Peyer's patch (tissue), 4 donors: ENCODE measurements at regions not wholly inside any gene's neighbourhood (a gene's known extent, or its start where the extent isn't known, plus 50 kb on each side); places are given as distances from the start of the nearest gene placed in this dataset.

Source experiments
- DNase-seq, 3 donors: peaks; one replicate each; pipeline ENCODE4 v3.0.0-alpha.2; 2017 to 2019
- H3K27ac ChIP-seq, 4 donors: fragments of 200-600 bp; sonication (generic); one replicate each; pipeline ENCODE4 v1.5.1; 2016 to 2019
- H3K27me3 ChIP-seq, 2 donors: fragments of 200-600 bp; sonication (generic); one replicate each; pipeline ENCODE4 v1.5.1; 2019
- H3K36me3 ChIP-seq, 3 donors: fragments of 200-600 bp; sonication (generic); one replicate each; pipeline ENCODE4 v1.5.1; 2016 to 2019
- H3K4me1 ChIP-seq, 4 donors: fragments of 200-600 bp; sonication (generic); one replicate each; pipeline ENCODE4 v1.5.1; 2016 to 2019
- H3K4me3 ChIP-seq, 4 donors: fragments of 200-600 bp; sonication (generic); 1 replicate in 3 of 4; 2 replicates in 1 of 4; pipeline ENCODE4 v1.5.1; 2016 to 2019; ENCODE audit warnings: mild to moderate bottlenecking in 1 of 4
- H3K9me3 ChIP-seq, 4 donors: fragments of 200-600 bp; sonication (generic); one replicate each; pipeline ENCODE4 v1.5.1; 2016 to 2019; ENCODE audit warnings: mild to moderate bottlenecking in 1 of 4
- POLR2A ChIP-seq, 2 donors: fragments of 450-650 bp; IDR thresholded peaks; one replicate each; pipeline ENCODE4 v1.5.1; 2017; ENCODE audit warnings: antibody characterized with exemption in 2 of 2, mild to moderate bottlenecking in 2 of 2, moderate library complexity in 2 of 2
- TF ChIP-seq, protein P1 (sequence below), 6 experiments: fragments of 450-650 bp in 4 of 6; fragments of 200-600 bp in 2 of 6; sonication (generic) in 1 of 6; IDR thresholded peaks; one replicate each; pipeline ENCODE4 v1.5.1; 2017 to 2019; ENCODE audit warnings: antibody characterized with exemption in 6 of 6, mild to moderate bottlenecking in 3 of 6, moderate library complexity in 1 of 6

GRCh38 chr7:17038783-17039170, 157.0 kb upstream of the AGR3 start:
- Histone ChIP-seq H3K4me3 (no peak overlapping the region), H3K4me1 (peaks cover 0 to 9% (median 3%) of the 10 kb centered on the region in 4 donors), H3K36me3 (no peaks in the 10 kb centered on the region), H3K27ac (peak overlapping the region in 1 of 4 donors; percentile 49), H3K9me3 (no peaks in the 10 kb centered on the region), H3K27me3 (no peaks in the 10 kb centered on the region)
- TF ChIP-seq POLR2A (IDR thresholded peaks at IDR 0.05), result no peak
- TF ChIP-seq, protein P1, sequence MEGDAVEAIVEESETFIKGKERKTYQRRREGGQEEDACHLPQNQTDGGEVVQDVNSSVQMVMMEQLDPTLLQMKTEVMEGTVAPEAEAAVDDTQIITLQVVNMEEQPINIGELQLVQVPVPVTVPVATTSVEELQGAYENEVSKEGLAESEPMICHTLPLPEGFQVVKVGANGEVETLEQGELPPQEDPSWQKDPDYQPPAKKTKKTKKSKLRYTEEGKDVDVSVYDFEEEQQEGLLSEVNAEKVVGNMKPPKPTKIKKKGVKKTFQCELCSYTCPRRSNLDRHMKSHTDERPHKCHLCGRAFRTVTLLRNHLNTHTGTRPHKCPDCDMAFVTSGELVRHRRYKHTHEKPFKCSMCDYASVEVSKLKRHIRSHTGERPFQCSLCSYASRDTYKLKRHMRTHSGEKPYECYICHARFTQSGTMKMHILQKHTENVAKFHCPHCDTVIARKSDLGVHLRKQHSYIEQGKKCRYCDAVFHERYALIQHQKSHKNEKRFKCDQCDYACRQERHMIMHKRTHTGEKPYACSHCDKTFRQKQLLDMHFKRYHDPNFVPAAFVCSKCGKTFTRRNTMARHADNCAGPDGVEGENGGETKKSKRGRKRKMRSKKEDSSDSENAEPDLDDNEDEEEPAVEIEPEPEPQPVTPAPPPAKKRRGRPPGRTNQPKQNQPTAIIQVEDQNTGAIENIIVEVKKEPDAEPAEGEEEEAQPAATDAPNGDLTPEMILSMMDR (IDR thresholded peaks at IDR 0.05), result no peak
- DNase-seq, result no peak

- peaks cover 0 to 9% (median 3%) of the 10 kb centered on the region in 4 donors for H3K4me1 ChIP-seq
- TF ChIP-seq, protein P1 (IDR thresholded peaks at IDR 0.05), result no peak
- no peak for TF ChIP-seq POLR2A (IDR thresholded peaks at IDR 0.05)
- no peaks in the 10 kb centered on the region for H3K9me3 ChIP-seq
- DNase-seq, result no peak
- H3K27me3 ChIP-seq, result no peaks in the 10 kb centered on the region
- H3K27ac ChIP-seq, result no peak overlapping the region
- no peak overlapping the region for H3K4me3 ChIP-seq
- no peaks in the 10 kb centered on the region for H3K36me3 ChIP-seq
These were observed 157.6 kb upstream of the AGR3 start for GRCh38 chr7:17039372-17039771.

- H3K9me3 ChIP-seq, result no peaks in the 10 kb centered on the region
- peaks cover 0 to 9% (median 3%) of the 10 kb centered on the region in 4 donors for H3K4me1 ChIP-seq
- DNase-seq, result no peak
- no peak for TF ChIP-seq POLR2A (IDR thresholded peaks at IDR 0.05)
- TF ChIP-seq, protein P1 (IDR thresholded peaks at IDR 0.05), result no peak
- no peaks in the 10 kb centered on the region for H3K27me3 ChIP-seq
- H3K36me3 ChIP-seq, result no peaks in the 10 kb centered on the region
- H3K4me3 ChIP-seq, result no peak overlapping the region
- no peak overlapping the region for H3K27ac ChIP-seq
These were observed 158.9 kb upstream of the AGR3 start for GRCh38 chr7:17040716-17041115.

- Histone ChIP-seq H3K36me3 (no peaks in the 10 kb centered on the region), H3K4me1 (peaks cover 0 to 9% (median 3%) of the 10 kb centered on the region in 4 donors), H3K27ac (peak overlapping the region in 1 of 4 donors; percentile 14), H3K9me3 (no peaks in the 10 kb centered on the region), H3K27me3 (no peaks in the 10 kb centered on the region), H3K4me3 (no peak overlapping the region)
- TF ChIP-seq POLR2A (IDR thresholded peaks at IDR 0.05), result no peak
- TF ChIP-seq, protein P1 (IDR thresholded peaks at IDR 0.05), result no peak
- DNase-seq, result no peak
These were observed 159.5 kb upstream of the AGR3 start for GRCh38 chr7:17041324-17041723.

- H3K36me3 ChIP-seq, result no peaks in the 10 kb centered on the region
- no peak for DNase-seq
- TF ChIP-seq, protein P1 (IDR thresholded peaks at IDR 0.05), result no peak
- no peak for TF ChIP-seq POLR2A (IDR thresholded peaks at IDR 0.05)
- H3K27me3 ChIP-seq, result no peaks in the 10 kb centered on the region
- H3K9me3 ChIP-seq, result no peaks in the 10 kb centered on the region
- H3K4me3 ChIP-seq, result no peak overlapping the region
- H3K4me1 ChIP-seq, result peaks cover 0 to 9% (median 3%) of the 10 kb centered on the region in 4 donors
- no peak overlapping the region for H3K27ac ChIP-seq
These were observed 160.4 kb upstream of the AGR3 start for GRCh38 chr7:17042211-17042610.
